H9 (cell line): ENCODE measurements at regions not wholly inside any gene's neighbourhood (a gene's known extent, or its start where the extent isn't known, plus 50 kb on each side); places are given as distances from the start of the nearest gene placed in this dataset.

ENCODE experiments used
- DNase-seq: peaks from one replicate; pipeline ENCODE4 v3.0.0-alpha.2; 2017
- H2AFZ ChIP-seq: one replicate; pipeline ENCODE4 v1.6.1; 2013; ENCODE audit warnings: mild to moderate bottlenecking, low read length, control low read depth, moderate library complexity
- H2AK5ac ChIP-seq: 2 replicates; pipeline ENCODE4 v1.6.1; 2013; ENCODE audit warnings: low read length, control low read depth, mixed read lengths; ENCODE audit not compliant: insufficient read length
- H2BK120ac ChIP-seq: one replicate; pipeline ENCODE4 v1.6.1; 2013; ENCODE audit warnings: low read depth, mild to moderate bottlenecking, low read length, control low read depth, inconsistent platforms; ENCODE audit not compliant: poor library complexity, severe bottlenecking
- H2BK12ac ChIP-seq: 2 replicates; pipeline ENCODE4 v1.6.1; 2013; ENCODE audit warnings: low read length, control low read depth, mixed read lengths, low read depth; ENCODE audit not compliant: insufficient read length
- H2BK15ac ChIP-seq: 2 replicates; pipeline ENCODE4 v1.6.1; 2013; ENCODE audit warnings: low read depth, low read length, control low read depth
- H2BK20ac ChIP-seq: one replicate; pipeline ENCODE4 v1.6.1; 2013; ENCODE audit warnings: low read depth, mild to moderate bottlenecking, low read length, control low read depth, inconsistent platforms; ENCODE audit not compliant: poor library complexity, severe bottlenecking
- H2BK5ac ChIP-seq: 2 replicates; pipeline ENCODE4 v1.6.1; 2013; ENCODE audit warnings: low read length, control low read depth, mixed read lengths; ENCODE audit not compliant: insufficient read length
- H3K14ac ChIP-seq: 2 replicates; pipeline ENCODE4 v1.6.1; 2013; ENCODE audit warnings: low read length, control low read depth; ENCODE audit not compliant: insufficient read depth
- H3K18ac ChIP-seq: 2 replicates; pipeline ENCODE4 v1.6.1; 2013; ENCODE audit warnings: low read depth, mild to moderate bottlenecking, mixed read lengths, low read length, control low read depth; ENCODE audit not compliant: insufficient read length
- H3K23ac ChIP-seq: 2 replicates; pipeline ENCODE4 v1.6.1; 2013; ENCODE audit warnings: low read length, control low read depth, mixed read lengths, low read depth; ENCODE audit not compliant: insufficient read length
- H3K23me2 ChIP-seq: 2 replicates; pipeline ENCODE4 v1.6.1; 2013; ENCODE audit warnings: low read depth, mild to moderate bottlenecking, mixed read lengths, low read length, control low read depth; ENCODE audit not compliant: insufficient read length, poor library complexity, severe bottlenecking
- H3K27ac ChIP-seq: 2 replicates; pipeline ENCODE4 v1.5.1; 2013; ENCODE audit warnings: low read length, control low read depth, mixed read lengths, low read depth; ENCODE audit not compliant: insufficient read length
- H3K27me3 ChIP-seq: 2 replicates; pipeline ENCODE4 v1.6.1; 2013; ENCODE audit warnings: low read length, control low read depth, inconsistent platforms; ENCODE audit not compliant: insufficient read depth
- H3K4ac ChIP-seq: 2 replicates; pipeline ENCODE4 v1.6.1; 2013; ENCODE audit warnings: low read depth, mild to moderate bottlenecking, control low read depth, inconsistent platforms, low read length, moderate library complexity
- H3K4me1 ChIP-seq: 2 replicates; pipeline ENCODE4 v1.6.1; 2013; ENCODE audit warnings: low read length, control low read depth, inconsistent platforms; ENCODE audit not compliant: insufficient read depth
- H3K4me2 ChIP-seq: 2 replicates; pipeline ENCODE4 v1.6.1; 2013; ENCODE audit warnings: low read length, control low read depth, mixed read lengths; ENCODE audit not compliant: insufficient read length, insufficient read depth
- H3K56ac ChIP-seq: 2 replicates; pipeline ENCODE4 v1.6.1; 2013; ENCODE audit warnings: low read depth, mild to moderate bottlenecking, mixed read lengths, low read length, control low read depth; ENCODE audit not compliant: insufficient read length
- H3K79me1 ChIP-seq: 2 replicates; pipeline ENCODE4 v1.6.1; 2013; ENCODE audit warnings: low read depth, mild to moderate bottlenecking, moderate library complexity, low read length, control low read depth, inconsistent platforms; ENCODE audit not compliant: insufficient read depth, poor library complexity, severe bottlenecking
- H3K79me2 ChIP-seq: 2 replicates; pipeline ENCODE4 v1.6.1; 2013; ENCODE audit warnings: low read length, control low read depth, inconsistent platforms; ENCODE audit not compliant: insufficient read depth
- H3K9ac ChIP-seq: 2 replicates; pipeline ENCODE4 v1.6.1; 2013; ENCODE audit warnings: low read length, control low read depth, mixed read lengths; ENCODE audit not compliant: insufficient read length; ENCODE audit errors: extremely low read depth
- H3K9me3 ChIP-seq: one replicate; pipeline ENCODE4 v1.6.1; 2013; ENCODE audit warnings: low read depth, low read length, inconsistent platforms; ENCODE audit not compliant: control insufficient read depth
- H3T11ph ChIP-seq: one replicate; pipeline ENCODE4 v1.6.1; 2013; ENCODE audit warnings: mild to moderate bottlenecking, low read length, control low read depth, inconsistent platforms
- H4K20me1 ChIP-seq: one replicate; pipeline ENCODE4 v1.6.1; 2013; ENCODE audit not compliant: control insufficient read depth, insufficient read length, insufficient read depth
- H4K5ac ChIP-seq: 2 replicates; pipeline ENCODE4 v1.6.1; 2013; ENCODE audit warnings: low read depth, mild to moderate bottlenecking, mixed read lengths, low read length, control low read depth; ENCODE audit not compliant: insufficient read length
- H4K8ac ChIP-seq: replicated peaks from 2 replicates; pipeline ENCODE4 v1.6.1; 2013; ENCODE audit warnings: low read length, control low read depth, mixed read lengths, low read depth; ENCODE audit not compliant: insufficient read length
- H4K91ac ChIP-seq: 2 replicates; pipeline ENCODE4 v1.6.1; 2013; ENCODE audit warnings: low read depth, mild to moderate bottlenecking, moderate library complexity, mixed read lengths, low read length, control low read depth; ENCODE audit not compliant: insufficient read length
- H3K27ac Mint-ChIP-seq, 3 experiments: 2 replicates in 2 of 3; 3 replicates in 1 of 3; pipeline ENCODE4 v1.8.0; 2020 to 2021; ENCODE audit warnings: mixed read lengths in 3 of 3, mild to moderate bottlenecking in 1 of 3, moderate library complexity in 1 of 3
- H3K27me3 Mint-ChIP-seq: 2 replicates; pipeline ENCODE4 v1.8.0; 2021; ENCODE audit warnings: low read depth, mild to moderate bottlenecking, moderate library complexity, mixed read lengths
- H3K36me3 Mint-ChIP-seq, 3 experiments: 2 replicates in 2 of 3; 3 replicates in 1 of 3; pipeline ENCODE4 v1.8.0; 2020 to 2021; ENCODE audit warnings: low read depth in 3 of 3, mixed read lengths in 3 of 3; ENCODE audit not compliant: insufficient read depth in 1 of 3
- H3K4me1 Mint-ChIP-seq, 2 experiments: 2 replicates each; pipeline ENCODE4 v1.8.0; 2020; ENCODE audit warnings: mixed read lengths in 2 of 2
- H3K4me3 Mint-ChIP-seq, 2 experiments: 2 replicates in 1 of 2; 3 replicates in 1 of 2; pipeline ENCODE4 v1.8.0; 2020 to 2021; ENCODE audit warnings: mild to moderate bottlenecking in 2 of 2, mixed read lengths in 2 of 2, moderate library complexity in 1 of 2
- H3K9me3 Mint-ChIP-seq, 2 experiments: 2 replicates in 1 of 2; 3 replicates in 1 of 2; pipeline ENCODE4 v1.8.0; 2020; ENCODE audit warnings: mild to moderate bottlenecking in 2 of 2, mixed read lengths in 2 of 2, moderate library complexity in 1 of 2
- WGBS: extraction: QIAGEN DNeasy Blood & Tissue Kit; methylation state at CpG from one replicate; pipeline ENCODE4 v1.1.7; 2013; ENCODE audit warnings: missing lambda C conversion rate, low lambda C conversion rate, mixed read lengths; ENCODE audit not compliant: insufficient read length; ENCODE audit errors: extremely low coverage; 5-methylcytosine and 5-hydroxymethylcytosine counted together
- TF ChIP-seq, protein P1 (sequence below): fragments of 200-600 bp; sonication (generic); conservative IDR thresholded peaks from 3 replicates; pipeline ENCODE4 v1.8.0; 2021; ENCODE audit warnings: antibody characterized with exemption, mild to moderate bottlenecking

DNA sequence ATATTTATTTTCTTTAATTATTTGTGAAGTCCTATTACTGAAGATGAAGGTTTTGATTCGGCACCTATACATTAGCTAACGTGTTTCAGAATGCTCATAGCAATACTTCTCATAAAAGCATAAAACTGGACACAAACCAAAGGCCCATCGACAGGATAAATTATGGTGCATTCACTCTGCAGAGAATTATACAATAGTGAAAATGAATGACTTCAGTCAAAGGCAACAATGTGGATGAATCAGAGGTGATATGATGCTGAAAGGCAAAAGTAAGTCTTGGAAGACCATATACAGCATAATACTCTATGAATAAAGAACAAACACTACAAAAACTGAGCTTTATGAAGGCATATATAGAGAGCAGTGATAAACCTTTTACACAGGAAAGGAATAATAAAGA is 156.6 kb upstream of the EGLN3 start:
- Histone ChIP-seq H3K4me2 (no peak overlapping the region), H4K20me1 (no peaks in the 10 kb centered on the region), H3K14ac (no peak overlapping the region), H3K56ac (no peak overlapping the region), H4K8ac (no peak overlapping the region), H3K4ac (no peak overlapping the region), H3K79me2 (no peaks in the 10 kb centered on the region), H3K23ac (no peak overlapping the region), H2BK5ac (no peak overlapping the region), H2AFZ (no peak overlapping the region), H4K5ac (no peak overlapping the region), H3K18ac (no peak overlapping the region), H3K79me1 (no peaks in the 10 kb centered on the region), H3K4me1 (no peaks in the 10 kb centered on the region), H2BK12ac (no peak overlapping the region), H3K23me2 (no peaks in the 10 kb centered on the region), H3K27ac (no peak overlapping the region), H3T11ph (no peak overlapping the region), H3K27me3 (no peaks in the 10 kb centered on the region), H3K9me3 (no peaks in the 10 kb centered on the region), H2BK120ac (no peak overlapping the region), H2BK15ac (no peak overlapping the region), H2AK5ac (no peak overlapping the region), H4K91ac (no peak overlapping the region), H3K9ac (no peak overlapping the region), H2BK20ac (no peak overlapping the region)
- no peak overlapping the region for H3K4me3 Mint-ChIP-seq
- DNase-seq = no peak
- no peaks in the 10 kb centered on the region for H3K27me3 Mint-ChIP-seq
- no peaks in the 10 kb centered on the region for H3K36me3 Mint-ChIP-seq
- no peaks in the 10 kb centered on the region for H3K9me3 Mint-ChIP-seq
- WGBS = no CpG with 5 or more reads among the region's 3 CpGs
- TF ChIP-seq, protein P1, sequence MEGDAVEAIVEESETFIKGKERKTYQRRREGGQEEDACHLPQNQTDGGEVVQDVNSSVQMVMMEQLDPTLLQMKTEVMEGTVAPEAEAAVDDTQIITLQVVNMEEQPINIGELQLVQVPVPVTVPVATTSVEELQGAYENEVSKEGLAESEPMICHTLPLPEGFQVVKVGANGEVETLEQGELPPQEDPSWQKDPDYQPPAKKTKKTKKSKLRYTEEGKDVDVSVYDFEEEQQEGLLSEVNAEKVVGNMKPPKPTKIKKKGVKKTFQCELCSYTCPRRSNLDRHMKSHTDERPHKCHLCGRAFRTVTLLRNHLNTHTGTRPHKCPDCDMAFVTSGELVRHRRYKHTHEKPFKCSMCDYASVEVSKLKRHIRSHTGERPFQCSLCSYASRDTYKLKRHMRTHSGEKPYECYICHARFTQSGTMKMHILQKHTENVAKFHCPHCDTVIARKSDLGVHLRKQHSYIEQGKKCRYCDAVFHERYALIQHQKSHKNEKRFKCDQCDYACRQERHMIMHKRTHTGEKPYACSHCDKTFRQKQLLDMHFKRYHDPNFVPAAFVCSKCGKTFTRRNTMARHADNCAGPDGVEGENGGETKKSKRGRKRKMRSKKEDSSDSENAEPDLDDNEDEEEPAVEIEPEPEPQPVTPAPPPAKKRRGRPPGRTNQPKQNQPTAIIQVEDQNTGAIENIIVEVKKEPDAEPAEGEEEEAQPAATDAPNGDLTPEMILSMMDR = no peak
- no peaks in the 10 kb centered on the region for H3K4me1 Mint-ChIP-seq
- no peak overlapping the region for H3K27ac Mint-ChIP-seq
